GM10248 (cell line): ENCODE measurements at regions not wholly inside any gene's neighbourhood (a gene's known extent, or its start where the extent isn't known, plus 50 kb on each side); places are given as distances from the start of the nearest gene placed in this dataset.

ENCODE experiments used
- CTCF ChIA-PET: fragments of 300-600 bp; sonication (Branson Sonifier 250); formaldehyde crosslinking; extraction: SDS; loops from one replicate; lab custom pipeline; 2021; ENCODE audit warnings: antibody characterized with exemption; lab: Yijun Ruan, JAX
- POLR2A ChIA-PET: fragments of 350-650 bp; sonication (Branson Sonifier 250); formaldehyde crosslinking; extraction: SDS; loops from one replicate; lab custom pipeline; 2020; ENCODE audit warnings: antibody characterized with exemption; lab: Yijun Ruan, JAX
- DNase-seq: peaks from one replicate; pipeline ENCODE4 v3.0.0; 2012; ENCODE audit errors: extremely low spot score
- CTCF ChIP-seq: IDR thresholded peaks from 2 replicates; pipeline ENCODE4 v1.5.1; 2012; ENCODE audit warnings: mild to moderate bottlenecking, low read depth; ENCODE audit errors: extremely low read depth, missing control alignments, control extremely low read depth

- no peak for DNase-seq
- no peak for TF ChIP-seq CTCF
- POLR2A ChIA-PET, result no interaction called here
- CTCF ChIA-PET, result no interaction called here
Measured at GRCh38 chr14:101115652-101116051, 212.1 kb upstream of the RTL1 start.

GRCh38 chr14:101116065-101116464, 212.5 kb upstream of the RTL1 start:
- DNase-seq, result no peak
- ChIA-PET POLR2A (no interaction called here), CTCF (interaction anchor here (1.1 to 1.2 kb wide), 2 partner anchors 9 kb away, joined by 3 read pairs; no protein-coding TSS in a partner anchor)
- TF ChIP-seq CTCF, result no peak

- no peak for TF ChIP-seq CTCF
- no peak for DNase-seq
- CTCF ChIA-PET, result interaction anchor here (1.1 to 1.2 kb wide), 2 partner anchors 9 to 10 kb away, joined by 3 read pairs; no protein-coding TSS in a partner anchor
- POLR2A ChIA-PET, result no interaction called here
Measured at GRCh38 chr14:101116486-101117130, 213.1 kb upstream of the RTL1 start.

- DNase-seq, result no peak
- CTCF ChIA-PET, result no interaction called here
- POLR2A ChIA-PET, result no interaction called here
- TF ChIP-seq CTCF, result no peak
Measured at GRCh38 chr14:101117543-101117942, 214.0 kb upstream of the RTL1 start.

GRCh38 chr14:101118233-101118632, 214.7 kb upstream of the RTL1 start:
- ChIA-PET POLR2A (no interaction called here), CTCF (no interaction called here)
- no peak for TF ChIP-seq CTCF
- DNase-seq, result no peak

- DNase-seq, result no peak
- CTCF ChIA-PET, result no interaction called here
- TF ChIP-seq CTCF, result no peak
- POLR2A ChIA-PET, result no interaction called here
Measured at GRCh38 chr14:101118746-101119591, 215.4 kb upstream of the RTL1 start.
